ENCODE measurements at regions not wholly inside any gene's neighbourhood (a gene's known extent, or its start where the extent isn't known, plus 50 kb on each side); places are given as distances from the start of the nearest gene placed in this dataset.

GRCh38 chr18:30088238-30089015 is 954.1 kb downstream of the DSC3 start:
- no peak for DNase-seq (ENCODE audit: low spot score)
- no peak for TF ChIP-seq CTCF (IDR thresholded peaks at IDR 0.05; ENCODE audit: borderline replicate concordance, control extremely low read depth, extremely low read depth, insufficient read depth, missing control alignments)
- in situ Hi-C loops (cut with MboI; ENCODE audit: low sequenced_read_pairs, unreplicated experiment), result no loop called here

GRCh38 chr18:30086351-30086750 is 956.2 kb downstream of the DSC3 start:
- no peak for TF ChIP-seq CTCF (IDR thresholded peaks at IDR 0.05; ENCODE audit: borderline replicate concordance, control extremely low read depth, extremely low read depth, insufficient read depth, missing control alignments)
- in situ Hi-C loops (cut with MboI; ENCODE audit: low sequenced_read_pairs, unreplicated experiment), result no loop called here
- no peak for DNase-seq (ENCODE audit: low spot score)

- in situ Hi-C loops (cut with MboI; ENCODE audit: low sequenced_read_pairs, unreplicated experiment), result no loop called here
- no peak for TF ChIP-seq CTCF (IDR thresholded peaks at IDR 0.05; ENCODE audit: borderline replicate concordance, control extremely low read depth, extremely low read depth, insufficient read depth, missing control alignments)
- no peak for DNase-seq (ENCODE audit: low spot score)
These were observed 961.4 kb downstream of the DSC3 start for GRCh38 chr18:30081122-30081521.

GRCh38 chr18:30072609-30073385 is 969.7 kb downstream of the DSC3 start:
- TF ChIP-seq CTCF (IDR thresholded peaks at IDR 0.05; ENCODE audit: borderline replicate concordance, control extremely low read depth, extremely low read depth, insufficient read depth, missing control alignments), result no peak
- in situ Hi-C loops (cut with MboI; ENCODE audit: low sequenced_read_pairs, unreplicated experiment), result no loop called here
- DNase-seq (ENCODE audit: low spot score), result no peak

- in situ Hi-C loops (cut with MboI; ENCODE audit: low sequenced_read_pairs, unreplicated experiment), result no loop called here
- no peak for TF ChIP-seq CTCF (IDR thresholded peaks at IDR 0.05; ENCODE audit: borderline replicate concordance, control extremely low read depth, extremely low read depth, insufficient read depth, missing control alignments)
- DNase-seq (ENCODE audit: low spot score), result no peak
These were observed 976.3 kb downstream of the DSC3 start for GRCh38 chr18:30066288-30066687.

GRCh38 chr18:30057398-30057797 is 985.1 kb downstream of the DSC3 start:
- no peak for TF ChIP-seq CTCF (IDR thresholded peaks at IDR 0.05; ENCODE audit: borderline replicate concordance, control extremely low read depth, extremely low read depth, insufficient read depth, missing control alignments)
- in situ Hi-C loops (cut with MboI; ENCODE audit: low sequenced_read_pairs, unreplicated experiment), result no loop called here
- no peak for DNase-seq (ENCODE audit: low spot score)
